WERI-Rb-1 (cell line): ENCODE measurements at regions not wholly inside any gene's neighbourhood (a gene's known extent, or its start where the extent isn't known, plus 50 kb on each side); places are given as distances from the start of the nearest gene placed in this dataset.

Experiments used
- DNase-seq: peaks from one replicate; pipeline ENCODE4 v3.0.0-alpha.2; 2020
- H3K27ac ChIP-seq: fragments of 250-450 bp; sonication (Bioruptor Pico); 2 replicates; pipeline ENCODE4 v1.5.1; 2020; ENCODE audit warnings: mild to moderate bottlenecking, moderate library complexity
- H3K27me3 ChIP-seq: fragments of 250-450 bp; sonication (Bioruptor Pico); 2 replicates; pipeline ENCODE4 v1.5.1; 2021; ENCODE audit warnings: mild to moderate bottlenecking, low read depth, moderate library complexity; ENCODE audit not compliant: insufficient read depth, severe bottlenecking
- H3K36me3 ChIP-seq: fragments of 250-450 bp; sonication (Bioruptor Pico); 2 replicates; pipeline ENCODE4 v1.5.1; 2020; ENCODE audit warnings: mild to moderate bottlenecking, moderate library complexity
- H3K4me3 ChIP-seq: 2 replicates; pipeline ENCODE4 v1.5.1; 2011; ENCODE audit warnings: low read depth, mild to moderate bottlenecking, control low read depth, low read length
- H3K9me3 ChIP-seq: fragments of 250-450 bp; sonication (Bioruptor Pico); 2 replicates; pipeline ENCODE4 v1.5.1; 2021; ENCODE audit warnings: mild to moderate bottlenecking, moderate library complexity; ENCODE audit not compliant: severe bottlenecking
- CTCF ChIP-seq: IDR thresholded peaks from 2 replicates; pipeline ENCODE4 v1.5.1; 2011; ENCODE audit warnings: low read depth, mild to moderate bottlenecking, control low read depth, inconsistent platforms, low read length

- H3K27me3 ChIP-seq: no peaks in the 10 kb centered on the region
- H3K4me3 ChIP-seq: no peak overlapping the region
- DNase-seq: no peak
These were observed 166.9 kb upstream of the LRIG3 start for GRCh38 chr12:59087077-59087673.

GRCh38 chr12:59086126-59086525 is 165.8 kb upstream of the LRIG3 start:
- no peak overlapping the region for H3K4me3 ChIP-seq
- H3K27me3 ChIP-seq: no peaks in the 10 kb centered on the region
- H3K36me3 ChIP-seq: no peaks in the 10 kb centered on the region
- H3K27ac ChIP-seq: no peak overlapping the region
- H3K9me3 ChIP-seq: no peaks in the 10 kb centered on the region
- no peak for TF ChIP-seq CTCF
- no peak for DNase-seq

More at GRCh38 chr12:59087077-59087673, 166.9 kb upstream of the LRIG3 start:
- H3K36me3 ChIP-seq: no peaks in the 10 kb centered on the region
- no peaks in the 10 kb centered on the region for H3K9me3 ChIP-seq
- no peak overlapping the region for H3K27ac ChIP-seq
- TF ChIP-seq CTCF: 0 out of 2 replicates have a peak, but pooled peaks have one; percentile 11

- DNase-seq: no peak
- Histone ChIP-seq H3K27me3 (no peaks in the 10 kb centered on the region), H3K36me3 (no peaks in the 10 kb centered on the region), H3K4me3 (no peak overlapping the region), H3K27ac (no peak overlapping the region), H3K9me3 (no peaks in the 10 kb centered on the region)
- TF ChIP-seq CTCF: no peak
These were observed 165.4 kb upstream of the LRIG3 start for GRCh38 chr12:59085690-59086089.

GRCh38 chr12:59084511-59085375 is 164.4 kb upstream of the LRIG3 start:
- Histone ChIP-seq H3K27me3 (no peaks in the 10 kb centered on the region), H3K9me3 (no peaks in the 10 kb centered on the region), H3K36me3 (no peaks in the 10 kb centered on the region), H3K27ac (no peak overlapping the region), H3K4me3 (no peak overlapping the region)
- no peak for DNase-seq
- TF ChIP-seq CTCF: no peak

- no peak for DNase-seq
- Histone ChIP-seq H3K4me3 (no peak overlapping the region), H3K27me3 (no peaks in the 10 kb centered on the region), H3K27ac (no peak overlapping the region), H3K36me3 (no peaks in the 10 kb centered on the region), H3K9me3 (no peaks in the 10 kb centered on the region)
- TF ChIP-seq CTCF: no peak
These were observed 162.6 kb upstream of the LRIG3 start for GRCh38 chr12:59082952-59083351.
